ENCODE measurements at regions not wholly inside any gene's neighbourhood (a gene's known extent, or its start where the extent isn't known, plus 50 kb on each side); places are given as distances from the start of the nearest gene placed in this dataset.

DNA sequence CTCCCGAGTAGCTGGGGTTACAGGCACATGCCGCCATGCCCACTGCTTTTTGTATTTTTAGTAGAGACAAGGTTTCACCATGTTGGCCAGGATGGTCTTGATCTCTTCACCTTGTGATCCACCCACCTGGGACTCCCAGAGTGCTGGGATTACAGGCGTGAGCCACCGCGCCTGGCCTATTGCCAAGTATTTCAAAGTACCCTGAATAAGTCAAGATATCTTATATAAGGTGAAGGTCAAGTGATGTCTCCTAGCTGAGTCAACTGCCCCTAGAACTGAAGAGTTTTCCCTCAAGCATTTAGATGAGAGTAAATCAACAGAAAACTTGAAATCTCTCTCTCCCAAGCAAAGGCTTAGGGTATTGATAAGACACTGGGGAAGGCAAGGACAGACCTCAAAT, 63.9 kb downstream of the RPL22L1 start:
- TF ChIP-seq, protein P1, sequence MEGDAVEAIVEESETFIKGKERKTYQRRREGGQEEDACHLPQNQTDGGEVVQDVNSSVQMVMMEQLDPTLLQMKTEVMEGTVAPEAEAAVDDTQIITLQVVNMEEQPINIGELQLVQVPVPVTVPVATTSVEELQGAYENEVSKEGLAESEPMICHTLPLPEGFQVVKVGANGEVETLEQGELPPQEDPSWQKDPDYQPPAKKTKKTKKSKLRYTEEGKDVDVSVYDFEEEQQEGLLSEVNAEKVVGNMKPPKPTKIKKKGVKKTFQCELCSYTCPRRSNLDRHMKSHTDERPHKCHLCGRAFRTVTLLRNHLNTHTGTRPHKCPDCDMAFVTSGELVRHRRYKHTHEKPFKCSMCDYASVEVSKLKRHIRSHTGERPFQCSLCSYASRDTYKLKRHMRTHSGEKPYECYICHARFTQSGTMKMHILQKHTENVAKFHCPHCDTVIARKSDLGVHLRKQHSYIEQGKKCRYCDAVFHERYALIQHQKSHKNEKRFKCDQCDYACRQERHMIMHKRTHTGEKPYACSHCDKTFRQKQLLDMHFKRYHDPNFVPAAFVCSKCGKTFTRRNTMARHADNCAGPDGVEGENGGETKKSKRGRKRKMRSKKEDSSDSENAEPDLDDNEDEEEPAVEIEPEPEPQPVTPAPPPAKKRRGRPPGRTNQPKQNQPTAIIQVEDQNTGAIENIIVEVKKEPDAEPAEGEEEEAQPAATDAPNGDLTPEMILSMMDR (IDR thresholded peaks at IDR 0.05; ENCODE audit: control extremely low read depth in 1 of 3, insufficient read depth in 1 of 3, low read depth in 1 of 3, low read length in 3 of 3): no peak
- no peak for TF ChIP-seq POLR2A (IDR thresholded peaks at IDR 0.05; ENCODE audit: control extremely low read depth in 1 of 2, low read depth in 2 of 2, low read length in 2 of 2)
- TF ChIP-seq POLR2AphosphoS5 (IDR thresholded peaks at IDR 0.05; ENCODE audit: low read depth, low read length): no peak
- no peak for TF ChIP-seq EZH2 (IDR thresholded peaks at IDR 0.05; ENCODE audit: low read depth, low read length, severe bottlenecking)
- TF ChIP-seq TAF7 (optimal IDR thresholded peaks at IDR 0.05; ENCODE audit: borderline replicate concordance, low read depth, low read length): no peak
- TF ChIP-seq, protein P2, sequence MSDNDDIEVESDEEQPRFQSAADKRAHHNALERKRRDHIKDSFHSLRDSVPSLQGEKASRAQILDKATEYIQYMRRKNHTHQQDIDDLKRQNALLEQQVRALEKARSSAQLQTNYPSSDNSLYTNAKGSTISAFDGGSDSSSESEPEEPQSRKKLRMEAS (IDR thresholded peaks at IDR 0.05): no peak
- no peak for TF ChIP-seq SP2 (IDR thresholded peaks at IDR 0.05; ENCODE audit: low read length)
